SK-N-SH treated with all-trans-retinoic acid at 6 μM for 48 hours (cell line): ENCODE measurements at regions not wholly inside any gene's neighbourhood (a gene's known extent, or its start where the extent isn't known, plus 50 kb on each side); places are given as distances from the start of the nearest gene placed in this dataset.

Source experiments
- ATAC-seq: fragments of 200-7000 bp; cut with Tn5 transposase; 3 replicates; pipeline ENCODE4 v1.9.1; 2020; ENCODE audit warnings: mild to moderate bottlenecking, moderate library complexity
- ARNTL ChIP-seq: fragments of 450-650 bp; formaldehyde crosslinking; IDR thresholded peaks from 2 replicates; pipeline ENCODE4 v1.5.0; 2020; ENCODE audit warnings: low read depth, mild to moderate bottlenecking, moderate library complexity, borderline replicate concordance
- BACH2 ChIP-seq: fragments of 250-450 bp; sonication (Bioruptor Pico); IDR thresholded peaks from 2 replicates; pipeline ENCODE4 v1.9.0; 2021; ENCODE audit warnings: mild to moderate bottlenecking, borderline replicate concordance
- CSDC2 ChIP-seq: fragments of 250-450 bp; sonication (Bioruptor Pico); IDR thresholded peaks from 2 replicates; pipeline ENCODE4 v1.5.0; 2020; ENCODE audit warnings: mild to moderate bottlenecking, moderate library complexity
- ESRRG ChIP-seq: fragments of 250-450 bp; sonication (Bioruptor Pico); IDR thresholded peaks from 2 replicates; pipeline ENCODE4 v1.6.1; 2021; ENCODE audit warnings: mild to moderate bottlenecking
- ISL1 ChIP-seq: fragments of 250-450 bp; sonication (Bioruptor Pico); IDR thresholded peaks from 2 replicates; pipeline ENCODE4 v2.1.2; 2022; ENCODE audit warnings: mild to moderate bottlenecking, moderate library complexity
- TCF4 ChIP-seq: fragments of 250-450 bp; sonication (Bioruptor Pico); IDR thresholded peaks from 2 replicates; pipeline ENCODE4 v1.8.0; 2021; ENCODE audit warnings: mild to moderate bottlenecking, moderate library complexity, borderline replicate concordance
- ZFP3 ChIP-seq: fragments of 250-450 bp; sonication (Bioruptor Pico); IDR thresholded peaks from 2 replicates; pipeline ENCODE4 v1.5.0; 2020; ENCODE audit warnings: mild to moderate bottlenecking, moderate library complexity
- ZFP30 ChIP-seq: fragments of 450-650 bp; formaldehyde crosslinking; IDR thresholded peaks from 2 replicates; pipeline ENCODE4 v1.5.0; 2022; ENCODE audit warnings: mild to moderate bottlenecking, moderate library complexity
- ZNF8 ChIP-seq: fragments of 450-650 bp; formaldehyde crosslinking; IDR thresholded peaks from 2 replicates; pipeline ENCODE4 v1.5.0; 2020; ENCODE audit warnings: mild to moderate bottlenecking, moderate library complexity
- TF ChIP-seq, protein P1 (sequence below): fragments of 250-450 bp; sonication (Bioruptor Pico); IDR thresholded peaks from 2 replicates; pipeline ENCODE4 v1.5.1; 2021; ENCODE audit warnings: mild to moderate bottlenecking, moderate library complexity
- TF ChIP-seq, protein P2 (sequence below): fragments of 250-450 bp; sonication (Bioruptor Pico); IDR thresholded peaks from 2 replicates; pipeline ENCODE4 v1.8.0; 2021; ENCODE audit warnings: low read depth, mild to moderate bottlenecking, moderate library complexity, borderline replicate concordance
- TF ChIP-seq, protein P3 (sequence below): fragments of 250-450 bp; sonication (Bioruptor Pico); IDR thresholded peaks from 2 replicates; pipeline ENCODE4 v1.8.0; 2020; ENCODE audit warnings: mild to moderate bottlenecking, moderate library complexity, borderline replicate concordance
- TF ChIP-seq, protein P4 (sequence below): fragments of 250-450 bp; sonication (Bioruptor Pico); IDR thresholded peaks from 2 replicates; pipeline ENCODE4 v1.5.1; 2020; ENCODE audit warnings: low read depth, mild to moderate bottlenecking, moderate library complexity

DNA sequence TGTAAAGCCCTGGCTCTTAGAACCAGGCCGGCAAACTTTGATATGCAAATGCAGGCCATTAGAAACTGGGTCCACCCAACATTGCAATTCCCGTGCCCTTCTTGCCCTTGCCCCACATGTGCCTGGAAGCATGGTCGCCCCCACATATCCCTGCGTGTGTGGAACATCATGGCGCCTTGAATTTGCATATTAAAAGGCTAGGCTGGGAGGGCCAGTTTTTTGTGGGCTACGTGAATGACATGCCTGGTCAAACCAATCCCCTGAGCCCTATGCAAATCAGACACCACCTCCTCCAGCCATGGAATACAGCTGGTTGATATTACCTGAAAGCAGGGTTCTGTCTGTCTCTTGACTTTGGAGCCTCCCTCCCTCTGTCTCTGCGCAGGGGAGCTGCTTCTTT is 58.7 kb upstream of the ARHGEF26 start (continued):
- TF ChIP-seq, protein P1, sequence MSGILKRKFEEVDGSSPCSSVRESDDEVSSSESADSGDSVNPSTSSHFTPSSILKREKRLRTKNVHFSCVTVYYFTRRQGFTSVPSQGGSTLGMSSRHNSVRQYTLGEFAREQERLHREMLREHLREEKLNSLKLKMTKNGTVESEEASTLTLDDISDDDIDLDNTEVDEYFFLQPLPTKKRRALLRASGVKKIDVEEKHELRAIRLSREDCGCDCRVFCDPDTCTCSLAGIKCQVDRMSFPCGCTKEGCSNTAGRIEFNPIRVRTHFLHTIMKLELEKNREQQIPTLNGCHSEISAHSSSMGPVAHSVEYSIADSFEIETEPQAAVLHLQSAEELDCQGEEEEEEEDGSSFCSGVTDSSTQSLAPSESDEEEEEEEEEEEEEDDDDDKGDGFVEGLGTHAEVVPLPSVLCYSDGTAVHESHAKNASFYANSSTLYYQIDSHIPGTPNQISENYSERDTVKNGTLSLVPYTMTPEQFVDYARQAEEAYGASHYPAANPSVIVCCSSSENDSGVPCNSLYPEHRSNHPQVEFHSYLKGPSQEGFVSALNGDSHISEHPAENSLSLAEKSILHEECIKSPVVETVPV (CRISPR knock-in tag) = no peak
- no peak for TF ChIP-seq CSDC2 (CRISPR knock-in tag)

DNA sequence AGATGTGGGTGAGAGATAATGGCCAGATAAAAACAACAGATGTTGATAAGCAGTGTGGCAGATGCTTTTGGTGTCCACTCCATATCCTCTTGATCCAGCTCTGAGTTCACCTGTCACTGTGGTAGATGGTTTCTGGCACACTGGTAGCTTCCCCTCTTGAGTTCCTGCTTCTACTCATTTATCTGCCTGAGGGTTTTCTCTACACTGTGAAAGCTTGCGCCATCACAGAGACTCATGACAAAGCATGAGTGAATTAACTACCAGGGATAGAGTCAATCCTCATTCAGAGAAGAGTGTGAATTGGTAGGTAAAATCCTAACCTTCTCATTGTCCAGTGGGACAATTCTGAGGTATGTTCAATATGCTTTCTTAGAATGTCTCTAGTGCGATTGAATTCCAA is 50.0 kb upstream of the ARHGEF26 start:
- no peak for TF ChIP-seq ISL1 (CRISPR knock-in tag)
- TF ChIP-seq, protein P2, sequence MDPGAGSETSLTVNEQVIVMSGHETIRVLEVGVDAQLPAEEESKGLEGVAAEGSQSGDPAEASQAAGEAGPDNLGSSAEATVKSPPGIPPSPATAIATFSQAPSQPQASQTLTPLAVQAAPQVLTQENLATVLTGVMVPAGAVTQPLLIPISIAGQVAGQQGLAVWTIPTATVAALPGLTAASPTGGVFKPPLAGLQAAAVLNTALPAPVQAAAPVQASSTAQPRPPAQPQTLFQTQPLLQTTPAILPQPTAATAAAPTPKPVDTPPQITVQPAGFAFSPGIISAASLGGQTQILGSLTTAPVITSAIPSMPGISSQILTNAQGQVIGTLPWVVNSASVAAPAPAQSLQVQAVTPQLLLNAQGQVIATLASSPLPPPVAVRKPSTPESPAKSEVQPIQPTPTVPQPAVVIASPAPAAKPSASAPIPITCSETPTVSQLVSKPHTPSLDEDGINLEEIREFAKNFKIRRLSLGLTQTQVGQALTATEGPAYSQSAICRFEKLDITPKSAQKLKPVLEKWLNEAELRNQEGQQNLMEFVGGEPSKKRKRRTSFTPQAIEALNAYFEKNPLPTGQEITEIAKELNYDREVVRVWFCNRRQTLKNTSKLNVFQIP (CRISPR knock-in tag) = no peak
- TF ChIP-seq ZFP30 = no peak
- TF ChIP-seq ZNF8 (CRISPR knock-in tag) = no peak
- TF ChIP-seq ARNTL (CRISPR knock-in tag) = no peak
- TF ChIP-seq ESRRG (CRISPR knock-in tag) = no peak
- TF ChIP-seq, protein P3, sequence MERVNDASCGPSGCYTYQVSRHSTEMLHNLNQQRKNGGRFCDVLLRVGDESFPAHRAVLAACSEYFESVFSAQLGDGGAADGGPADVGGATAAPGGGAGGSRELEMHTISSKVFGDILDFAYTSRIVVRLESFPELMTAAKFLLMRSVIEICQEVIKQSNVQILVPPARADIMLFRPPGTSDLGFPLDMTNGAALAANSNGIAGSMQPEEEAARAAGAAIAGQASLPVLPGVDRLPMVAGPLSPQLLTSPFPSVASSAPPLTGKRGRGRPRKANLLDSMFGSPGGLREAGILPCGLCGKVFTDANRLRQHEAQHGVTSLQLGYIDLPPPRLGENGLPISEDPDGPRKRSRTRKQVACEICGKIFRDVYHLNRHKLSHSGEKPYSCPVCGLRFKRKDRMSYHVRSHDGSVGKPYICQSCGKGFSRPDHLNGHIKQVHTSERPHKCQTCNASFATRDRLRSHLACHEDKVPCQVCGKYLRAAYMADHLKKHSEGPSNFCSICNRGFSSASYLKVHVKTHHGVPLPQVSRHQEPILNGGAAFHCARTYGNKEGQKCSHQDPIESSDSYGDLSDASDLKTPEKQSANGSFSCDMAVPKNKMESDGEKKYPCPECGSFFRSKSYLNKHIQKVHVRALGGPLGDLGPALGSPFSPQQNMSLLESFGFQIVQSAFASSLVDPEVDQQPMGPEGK (CRISPR knock-in tag) = no peak
- no peak for TF ChIP-seq BACH2 (CRISPR knock-in tag)
- TF ChIP-seq ZFP3 (CRISPR knock-in tag) = no peak
- no peak for TF ChIP-seq CSDC2 (CRISPR knock-in tag)
- no peak for TF ChIP-seq TCF4 (CRISPR knock-in tag)
- TF ChIP-seq, protein P4, sequence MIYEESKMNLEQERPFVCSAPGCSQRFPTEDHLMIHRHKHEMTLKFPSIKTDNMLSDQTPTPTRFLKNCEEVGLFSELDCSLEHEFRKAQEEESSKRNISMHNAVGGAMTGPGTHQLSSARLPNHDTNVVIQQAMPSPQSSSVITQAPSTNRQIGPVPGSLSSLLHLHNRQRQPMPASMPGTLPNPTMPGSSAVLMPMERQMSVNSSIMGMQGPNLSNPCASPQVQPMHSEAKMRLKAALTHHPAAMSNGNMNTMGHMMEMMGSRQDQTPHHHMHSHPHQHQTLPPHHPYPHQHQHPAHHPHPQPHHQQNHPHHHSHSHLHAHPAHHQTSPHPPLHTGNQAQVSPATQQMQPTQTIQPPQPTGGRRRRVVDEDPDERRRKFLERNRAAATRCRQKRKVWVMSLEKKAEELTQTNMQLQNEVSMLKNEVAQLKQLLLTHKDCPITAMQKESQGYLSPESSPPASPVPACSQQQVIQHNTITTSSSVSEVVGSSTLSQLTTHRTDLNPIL = no peak
- ATAC-seq = no peak
